Esophagus squamous epithelium (tissue), 4 donors: ENCODE measurements at regions not wholly inside any gene's neighbourhood (a gene's known extent, or its start where the extent isn't known, plus 50 kb on each side); places are given as distances from the start of the nearest gene placed in this dataset.
"Not testable (repeated sequence)": the region's sequence is repeated elsewhere in the genome, so short reads cannot be mapped to it uniquely, and the experiment has no call there.

Experiments used
- POLR2A ChIP-seq, 4 donors: fragments of 450-650 bp; IDR thresholded peaks; one replicate each; pipeline ENCODE4 v1.6.1; 2017; ENCODE audit warnings: antibody characterized with exemption in 4 of 4, mild to moderate bottlenecking in 4 of 4, moderate library complexity in 3 of 4
- TF ChIP-seq, protein P1 (sequence below), 6 experiments: fragments of 450-650 bp in 4 of 6; fragments of 200-600 bp in 2 of 6; sonication (generic) in 2 of 6; IDR thresholded peaks; one replicate each; pipeline ENCODE4 v1.5.1; 2016 to 2019; ENCODE audit warnings: antibody characterized with exemption in 6 of 6, mild to moderate bottlenecking in 4 of 6, moderate library complexity in 4 of 6

- TF ChIP-seq, protein P1, sequence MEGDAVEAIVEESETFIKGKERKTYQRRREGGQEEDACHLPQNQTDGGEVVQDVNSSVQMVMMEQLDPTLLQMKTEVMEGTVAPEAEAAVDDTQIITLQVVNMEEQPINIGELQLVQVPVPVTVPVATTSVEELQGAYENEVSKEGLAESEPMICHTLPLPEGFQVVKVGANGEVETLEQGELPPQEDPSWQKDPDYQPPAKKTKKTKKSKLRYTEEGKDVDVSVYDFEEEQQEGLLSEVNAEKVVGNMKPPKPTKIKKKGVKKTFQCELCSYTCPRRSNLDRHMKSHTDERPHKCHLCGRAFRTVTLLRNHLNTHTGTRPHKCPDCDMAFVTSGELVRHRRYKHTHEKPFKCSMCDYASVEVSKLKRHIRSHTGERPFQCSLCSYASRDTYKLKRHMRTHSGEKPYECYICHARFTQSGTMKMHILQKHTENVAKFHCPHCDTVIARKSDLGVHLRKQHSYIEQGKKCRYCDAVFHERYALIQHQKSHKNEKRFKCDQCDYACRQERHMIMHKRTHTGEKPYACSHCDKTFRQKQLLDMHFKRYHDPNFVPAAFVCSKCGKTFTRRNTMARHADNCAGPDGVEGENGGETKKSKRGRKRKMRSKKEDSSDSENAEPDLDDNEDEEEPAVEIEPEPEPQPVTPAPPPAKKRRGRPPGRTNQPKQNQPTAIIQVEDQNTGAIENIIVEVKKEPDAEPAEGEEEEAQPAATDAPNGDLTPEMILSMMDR (IDR thresholded peaks at IDR 0.05): not testable (repeated sequence)
- not testable (repeated sequence) for TF ChIP-seq POLR2A (IDR thresholded peaks at IDR 0.05)
These were observed 80.6 kb downstream of the PHAX start for GRCh38 chr5:126681314-126681713.
